Skeletal muscle cell (primary cell): ENCODE measurements at regions not wholly inside any gene's neighbourhood (a gene's known extent, or its start where the extent isn't known, plus 50 kb on each side); places are given as distances from the start of the nearest gene placed in this dataset.
"Not testable (repeated sequence)": the region's sequence is repeated elsewhere in the genome, so short reads cannot be mapped to it uniquely, and the experiment has no call there.

Source experiments
- DNase-seq: peaks from one replicate; pipeline ENCODE4 v3.0.0-alpha.2; 2010; ENCODE audit warnings: low read depth
- H3K4me3 ChIP-seq: 2 replicates; pipeline ENCODE4 v1.5.1; 2011; ENCODE audit warnings: low read depth, mild to moderate bottlenecking, control low read depth, low read length, moderate library complexity

DNA sequence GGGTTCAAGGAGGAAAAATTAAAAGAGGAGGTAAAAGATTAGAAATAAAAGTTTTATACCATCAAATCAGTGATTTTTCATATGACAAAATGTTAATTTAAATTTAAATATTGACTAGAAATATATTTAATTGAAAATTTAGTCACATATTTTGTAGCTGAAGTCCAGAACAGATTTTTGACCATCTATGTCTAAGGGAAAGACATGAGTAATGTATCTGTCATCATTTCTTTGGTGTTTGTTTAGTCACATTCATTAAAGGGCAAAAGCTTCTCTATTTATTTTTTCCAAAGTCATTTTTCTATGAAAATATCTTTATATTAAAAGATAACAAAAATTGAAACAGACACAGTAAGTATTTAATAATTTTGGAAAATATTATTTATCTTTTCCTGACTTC lies 252.0 kb upstream of the ISL1 start:
- H3K4me3 ChIP-seq: no peak overlapping the region
- no peak for DNase-seq

DNA sequence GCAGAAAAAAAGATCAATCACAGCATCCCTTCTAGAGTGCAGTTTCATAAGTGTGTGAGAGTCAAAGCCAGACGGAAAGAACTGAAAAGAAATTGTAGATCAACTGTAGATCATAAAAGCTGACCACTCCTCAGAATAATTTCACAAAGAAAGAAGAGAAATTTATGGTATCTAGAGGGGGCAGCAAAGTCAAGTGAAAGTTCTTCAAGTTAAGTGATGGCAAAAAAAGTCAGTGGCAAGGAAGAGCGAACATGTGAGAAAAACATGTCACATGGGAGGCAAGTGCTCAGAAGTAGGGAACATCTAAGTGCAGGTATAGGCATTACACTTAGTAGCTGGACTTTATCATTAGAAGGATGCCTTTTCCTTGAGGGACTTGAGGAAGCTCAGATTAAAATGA lies 245.1 kb upstream of the ISL1 start:
- no peak for DNase-seq
- no peak overlapping the region for H3K4me3 ChIP-seq

DNA sequence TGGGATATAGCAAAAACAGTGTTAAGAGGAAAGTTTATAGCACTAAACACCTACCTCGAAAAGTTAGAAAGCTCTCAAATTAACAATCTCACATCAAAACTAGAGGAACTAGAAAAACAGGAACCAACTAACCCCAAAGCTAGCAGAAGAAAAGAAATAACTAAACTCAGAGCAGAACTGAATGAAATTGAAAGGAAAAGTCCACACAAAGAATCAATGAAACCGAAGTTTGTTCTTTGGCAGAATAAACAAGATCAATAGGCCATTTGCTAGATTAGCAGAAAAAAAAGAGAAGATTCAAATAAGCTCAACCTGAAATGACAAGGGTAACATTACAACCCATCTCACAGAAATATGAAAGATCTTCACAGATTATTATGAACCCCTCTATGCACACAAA lies 234.8 kb upstream of the ISL1 start:
- H3K4me3 ChIP-seq: no peak overlapping the region
- no peak for DNase-seq

DNA sequence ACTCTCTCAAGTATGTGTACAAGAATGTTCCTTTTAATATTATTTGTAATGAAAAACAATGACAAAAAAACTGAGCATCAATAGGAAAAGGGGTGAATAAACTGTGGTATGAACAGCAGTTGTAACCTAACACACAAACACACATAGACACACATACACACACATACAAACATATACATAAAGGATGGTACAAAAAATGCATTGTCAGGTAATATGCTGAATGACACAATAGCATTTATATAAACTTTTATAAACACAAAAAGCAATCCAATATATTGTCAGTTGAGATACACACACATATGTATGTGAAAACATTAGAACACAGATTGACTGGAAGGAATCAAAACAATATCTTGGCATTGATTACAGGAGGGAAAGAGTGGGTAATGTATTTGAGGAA lies 227.0 kb upstream of the ISL1 start:
- no peak for DNase-seq
- H3K4me3 ChIP-seq: no peak overlapping the region

DNA sequence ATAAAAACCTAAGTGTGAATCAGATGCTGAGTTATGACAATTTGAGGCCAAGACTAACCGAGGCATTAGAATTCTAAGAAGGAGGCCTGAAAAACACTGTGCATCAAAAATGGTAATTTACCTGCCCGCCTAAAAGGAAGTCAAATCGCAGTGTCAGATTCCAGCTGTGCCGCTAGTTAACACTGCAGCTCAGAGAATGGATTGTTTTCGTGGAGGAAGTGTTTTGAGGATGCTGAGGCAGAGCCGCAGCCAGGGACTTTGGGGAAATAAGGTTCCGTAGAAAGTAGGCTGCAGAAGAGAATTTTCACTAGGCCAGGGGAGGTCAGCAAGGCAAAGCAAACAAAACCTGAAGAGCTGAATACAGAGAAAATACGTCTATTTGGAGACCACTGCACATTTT lies 226.4 kb upstream of the ISL1 start:
- DNase-seq: no peak
- no peak overlapping the region for H3K4me3 ChIP-seq

DNA sequence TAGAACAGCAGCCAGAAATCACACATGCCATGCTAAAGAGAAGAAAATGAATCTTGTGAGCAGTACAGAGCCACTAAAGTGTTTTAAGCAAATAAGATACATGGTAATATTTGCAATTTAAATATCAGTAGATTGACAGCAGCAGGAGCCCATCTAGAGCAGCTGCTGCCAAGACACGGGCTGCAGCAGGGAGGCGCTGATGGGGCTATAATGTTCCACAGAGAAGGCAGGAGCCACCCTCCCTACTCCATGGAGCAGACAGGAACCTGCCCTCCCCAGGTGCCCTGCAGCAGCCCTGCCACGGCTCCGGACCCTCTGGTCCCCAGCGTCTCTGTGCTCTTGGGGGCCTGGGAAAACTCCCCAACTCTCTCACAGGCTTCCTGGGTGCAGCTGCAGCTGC lies 224.1 kb upstream of the ISL1 start:
- no peak overlapping the region for H3K4me3 ChIP-seq
- DNase-seq: no peak

DNA sequence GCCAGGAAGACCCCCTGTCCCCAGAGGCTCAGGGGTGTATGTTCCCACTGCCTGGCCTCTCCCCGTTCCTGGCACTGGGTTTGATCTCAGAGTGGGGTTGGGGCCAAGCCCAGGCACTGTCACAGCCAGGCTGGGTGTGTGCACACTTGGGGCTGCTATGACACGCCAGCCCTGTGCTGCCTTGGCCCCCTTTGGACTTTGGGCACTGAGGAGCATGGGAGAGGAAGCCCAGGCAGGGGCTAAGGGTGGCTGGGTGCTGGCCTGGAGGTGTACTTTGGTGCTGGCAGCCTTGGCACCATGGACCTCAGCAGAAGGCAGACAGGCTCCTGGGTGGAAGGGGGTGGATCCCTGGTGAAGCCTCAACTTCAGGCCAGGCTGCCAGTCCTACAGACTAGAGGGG lies 223.6 kb upstream of the ISL1 start:
- no peak overlapping the region for H3K4me3 ChIP-seq
- no peak for DNase-seq

DNA sequence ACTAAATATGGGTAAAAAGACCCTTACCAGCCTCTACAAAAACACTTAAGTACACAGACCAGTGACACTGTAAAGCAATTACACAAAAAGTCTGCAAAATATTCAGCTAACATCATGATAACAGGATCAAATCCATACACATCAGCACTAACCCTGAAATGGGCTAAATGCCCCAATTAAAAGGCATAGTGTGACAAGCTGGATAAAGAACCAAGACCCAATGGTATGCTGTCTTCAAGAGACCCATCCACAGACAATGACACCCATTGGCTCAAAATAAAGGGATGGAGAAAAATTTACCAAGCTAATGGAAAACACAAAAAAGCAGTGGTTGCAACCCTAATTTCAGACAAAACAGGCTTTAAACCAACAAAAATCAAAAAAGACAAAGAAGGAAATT lies 221.0 kb upstream of the ISL1 start:
- no peak overlapping the region for H3K4me3 ChIP-seq
- no peak for DNase-seq

DNA sequence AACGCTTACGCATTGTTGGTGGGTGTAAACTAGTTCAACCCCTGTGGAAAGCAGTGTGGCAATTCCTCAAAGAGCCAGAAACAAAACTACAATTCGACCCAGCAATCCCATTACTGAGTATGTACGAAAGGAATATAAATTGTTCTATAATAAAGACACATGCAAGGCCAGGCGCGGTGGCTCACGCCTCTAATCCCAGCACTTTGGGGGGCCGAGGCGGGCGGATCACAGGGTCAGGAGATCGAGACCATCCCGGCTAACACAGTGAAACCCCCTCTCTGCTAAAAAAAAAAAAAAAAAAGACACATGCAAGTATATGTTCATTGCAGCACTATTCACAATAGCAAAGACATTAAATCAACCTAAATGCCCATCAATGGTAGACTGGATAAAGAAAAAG lies 217.6 kb upstream of the ISL1 start:
- not testable (repeated sequence) for H3K4me3 ChIP-seq, DNase-seq

DNA sequence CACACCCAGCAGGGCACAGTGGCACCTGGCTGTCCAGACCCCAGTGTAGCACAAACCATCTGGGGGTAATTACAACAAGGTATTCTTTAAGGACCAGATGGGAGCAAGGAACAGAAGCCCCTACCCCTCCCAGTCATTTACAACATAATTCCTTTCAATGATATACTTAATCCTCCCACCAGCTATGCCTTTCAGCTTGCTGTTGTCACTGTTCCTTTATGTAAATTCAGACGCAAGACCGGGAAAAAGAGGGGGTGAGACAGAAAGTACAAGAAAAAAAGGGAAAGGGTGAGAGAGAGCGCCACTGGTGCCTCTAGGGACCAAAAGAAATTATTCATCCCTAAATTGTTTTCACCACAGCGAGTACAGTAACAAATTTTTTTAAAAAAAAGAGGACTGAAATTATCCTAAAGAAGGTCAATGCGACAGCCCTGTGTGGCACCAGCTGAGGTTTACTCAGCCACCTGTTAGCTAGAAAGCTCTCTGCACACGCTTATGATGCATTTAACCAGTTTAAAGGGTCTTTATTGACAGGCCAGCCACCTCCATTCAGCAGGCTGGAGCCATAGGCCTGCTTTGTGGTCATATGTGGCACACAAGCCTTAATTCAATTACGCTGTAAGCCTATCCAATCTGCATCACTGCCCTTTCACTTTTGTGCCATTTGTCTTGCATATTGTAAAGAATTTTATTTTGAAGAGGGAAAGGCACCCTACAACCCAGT lies 210.2 kb upstream of the ISL1 start:
- no peak overlapping the region for H3K4me3 ChIP-seq
- DNase-seq: no peak

DNA sequence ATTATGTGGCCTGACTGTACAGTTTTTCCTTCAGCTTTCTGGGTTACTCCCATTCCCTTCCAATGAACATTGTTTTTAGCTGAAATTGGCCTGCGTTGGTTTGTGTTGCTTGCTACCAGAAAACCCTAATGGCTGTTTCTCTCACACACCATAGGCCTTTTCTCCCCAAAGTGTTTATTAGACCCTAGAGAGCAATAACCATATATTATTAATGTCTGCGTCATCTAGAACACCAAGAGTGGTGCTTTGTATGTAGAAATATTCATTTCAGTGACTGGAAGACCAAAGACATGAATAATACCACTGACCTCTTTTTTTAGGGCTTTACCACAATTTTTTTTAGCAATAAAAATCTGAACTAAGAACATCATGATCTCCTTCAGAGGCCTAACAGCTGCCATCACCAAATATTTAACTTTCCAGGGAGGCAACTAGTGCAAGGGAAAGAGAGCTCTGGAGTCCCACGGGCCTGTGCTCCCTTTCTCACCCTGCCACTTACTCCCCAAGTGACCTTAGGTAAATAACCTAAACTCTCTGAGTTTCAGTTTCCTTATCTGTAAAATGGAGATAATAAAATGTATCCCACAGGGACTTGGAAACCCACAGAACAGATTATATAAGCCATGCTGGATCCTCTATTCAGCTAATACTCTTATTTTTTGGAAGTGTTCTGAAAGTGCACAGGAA lies 201.9 kb upstream of the ISL1 start:
- DNase-seq: no peak
- H3K4me3 ChIP-seq: no peak overlapping the region

DNA sequence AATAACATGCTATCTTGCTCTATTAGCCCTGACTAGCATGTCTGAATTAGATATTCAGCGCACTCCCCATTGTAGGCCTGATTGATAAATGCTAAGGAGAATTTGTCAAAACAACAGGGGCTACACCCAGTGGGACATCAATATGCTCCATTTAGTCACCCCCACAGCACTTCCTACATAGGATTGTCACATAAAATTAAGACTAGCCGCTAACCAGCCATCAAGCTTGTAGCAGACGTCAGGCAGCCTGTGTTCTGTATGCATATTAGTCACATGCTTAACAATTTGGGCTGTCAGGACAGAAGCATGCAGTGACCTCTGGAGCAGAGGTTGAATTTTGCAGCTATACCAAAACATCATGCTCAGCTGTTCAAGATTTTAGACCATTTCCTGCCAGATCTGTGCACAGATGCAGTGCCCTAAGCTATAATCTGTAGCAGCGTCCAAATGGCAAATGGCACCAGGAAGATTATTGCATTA lies 197.4 kb upstream of the ISL1 start:
- no peak for DNase-seq

DNA sequence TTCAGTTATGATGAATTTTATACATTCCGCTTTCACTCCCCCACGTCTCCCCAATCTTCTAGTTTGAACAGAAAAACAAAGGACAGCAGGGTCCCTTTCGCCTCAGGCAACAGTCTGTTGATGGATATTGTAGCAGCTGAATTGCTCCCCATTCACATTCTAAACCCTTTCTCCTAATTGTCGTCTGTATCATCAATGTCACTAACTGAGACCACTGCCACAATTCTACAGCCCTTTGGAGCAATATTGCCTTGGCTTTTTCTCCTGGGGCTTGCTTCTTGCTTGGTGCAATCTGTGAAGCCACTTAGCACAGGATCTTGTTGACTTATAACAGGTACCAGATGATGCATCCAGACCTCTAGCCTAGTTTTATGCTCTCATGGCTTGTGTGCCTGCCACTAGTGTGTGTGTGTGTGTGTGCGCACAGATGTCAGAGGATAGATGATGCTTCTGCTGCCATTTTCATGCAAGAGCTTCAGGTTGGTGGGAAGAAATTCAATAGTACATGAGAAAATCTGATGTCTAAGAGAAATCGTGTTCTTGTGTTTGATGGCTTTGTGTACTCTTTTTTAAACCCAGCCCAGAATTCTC lies 195.2 kb upstream of the ISL1 start:
- DNase-seq: no peak
- no peak overlapping the region for H3K4me3 ChIP-seq

More for the DNA sequence above, 197.4 kb upstream of the ISL1 start:
- no peak overlapping the region for H3K4me3 ChIP-seq

DNA sequence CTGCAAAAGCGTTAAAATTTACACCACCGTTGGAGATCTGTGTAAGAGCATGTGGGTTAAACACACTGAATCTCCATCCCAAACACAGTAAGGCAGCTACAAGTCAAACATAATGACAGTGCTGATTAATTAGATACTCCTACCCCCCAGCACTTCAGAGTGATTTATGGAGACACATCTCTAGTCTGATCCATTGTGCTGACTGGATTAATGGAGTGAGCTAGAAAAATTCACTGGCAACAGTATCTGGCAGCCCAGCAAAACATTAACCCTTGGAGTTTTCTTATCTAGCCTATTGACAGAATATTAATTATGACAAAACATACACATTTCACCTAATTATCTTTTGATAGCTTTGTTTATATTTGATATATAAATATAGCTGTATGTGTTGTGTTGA lies 188.6 kb upstream of the ISL1 start:
- H3K4me3 ChIP-seq: no peak overlapping the region
- DNase-seq: no peak

DNA sequence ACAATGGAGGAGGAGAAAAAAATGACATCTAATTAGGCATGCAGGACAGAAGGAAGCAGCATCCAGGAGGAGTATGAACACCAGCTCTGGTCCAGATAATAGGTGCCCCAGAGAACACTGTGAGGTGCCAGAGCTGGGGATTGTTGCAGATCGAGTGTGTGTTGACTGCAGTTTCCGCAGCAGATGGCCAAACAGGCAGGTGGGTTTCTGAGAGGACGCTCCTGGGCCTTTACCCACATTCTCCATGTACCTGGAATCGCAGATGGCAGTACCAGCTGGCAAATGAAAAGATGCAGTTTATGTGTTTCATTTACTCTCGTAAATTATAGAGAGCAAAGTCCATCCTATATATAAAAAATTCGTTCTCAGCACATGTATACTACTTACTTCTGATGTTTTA lies 182.2 kb upstream of the ISL1 start:
- H3K4me3 ChIP-seq: no peak overlapping the region
- DNase-seq: no peak

DNA sequence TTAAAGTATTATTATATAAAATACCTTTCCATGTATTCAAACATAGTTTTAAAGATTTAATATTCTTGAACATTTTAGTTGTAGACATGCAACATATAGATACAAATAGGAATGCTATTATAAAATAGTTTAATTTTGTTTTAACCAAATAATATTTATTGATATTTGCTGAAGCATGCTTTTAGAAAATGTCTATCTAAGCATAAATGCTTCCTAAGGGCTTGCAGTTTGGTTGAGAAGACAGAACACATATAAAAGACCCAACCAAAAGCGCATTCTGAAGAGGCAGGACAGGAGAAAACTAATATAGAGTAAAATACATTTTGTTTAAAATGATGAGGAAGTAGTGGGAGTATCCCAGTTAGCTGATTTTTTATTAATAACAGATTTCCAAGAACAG lies 181.5 kb upstream of the ISL1 start:
- DNase-seq: no peak
- no peak overlapping the region for H3K4me3 ChIP-seq

DNA sequence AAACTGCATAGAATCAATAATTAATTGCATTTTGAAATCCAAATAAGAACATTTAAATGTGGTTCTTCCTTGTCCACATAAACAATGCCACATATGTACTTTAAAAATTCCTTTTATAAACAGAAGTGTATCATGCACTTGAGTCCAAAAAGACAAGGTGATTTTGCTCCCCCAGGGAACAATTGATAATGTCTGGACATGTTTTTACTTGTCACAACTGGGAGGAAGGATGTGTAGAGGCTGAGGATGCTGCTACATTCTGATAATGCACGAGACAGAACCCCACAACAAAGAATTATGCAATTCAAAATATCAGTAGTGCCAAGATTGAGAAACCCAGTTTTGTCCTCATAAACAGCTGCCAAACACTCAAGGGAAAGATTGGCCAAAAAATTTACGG lies 181.1 kb upstream of the ISL1 start:
- H3K4me3 ChIP-seq: no peak overlapping the region
- no peak for DNase-seq

DNA sequence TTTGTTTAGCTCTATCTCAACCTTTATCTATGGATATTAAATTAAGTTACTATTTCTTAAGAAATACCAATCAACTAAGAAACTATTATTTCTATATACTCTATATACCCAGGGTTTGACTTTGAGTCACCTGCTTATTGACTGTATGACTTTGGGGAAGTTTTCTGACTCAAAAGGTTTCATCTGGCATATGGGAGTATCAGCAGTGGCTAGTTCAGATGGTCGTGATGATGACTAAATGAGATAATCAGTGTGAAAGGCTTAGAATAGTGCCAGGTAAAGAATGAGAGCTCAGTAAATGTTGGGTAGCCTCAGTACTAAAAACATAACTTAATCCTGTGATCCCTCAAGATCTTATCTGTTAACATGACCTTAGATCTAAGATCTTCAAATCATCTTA lies 179.7 kb upstream of the ISL1 start:
- no peak for DNase-seq
- H3K4me3 ChIP-seq: no peak overlapping the region

DNA sequence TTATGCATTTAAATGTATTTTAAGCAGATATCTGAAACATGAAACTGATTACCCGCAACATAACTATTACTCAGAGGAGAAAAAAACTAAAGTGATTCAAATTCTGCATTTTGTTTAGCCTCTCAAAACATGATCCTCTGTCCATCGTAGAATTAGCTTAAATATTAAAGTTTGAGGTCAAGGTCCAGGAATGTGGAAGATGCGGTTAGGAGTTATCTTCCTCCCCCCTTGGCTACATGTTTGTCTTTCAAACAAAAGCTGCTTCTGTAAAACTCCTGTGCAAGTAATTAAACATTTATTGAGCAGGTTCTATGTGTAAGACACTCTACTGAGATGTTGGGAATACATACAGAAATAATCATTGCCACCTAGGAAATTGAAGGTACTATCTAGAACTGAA lies 175.0 kb upstream of the ISL1 start:
- H3K4me3 ChIP-seq: no peak overlapping the region
- no peak for DNase-seq

DNA sequence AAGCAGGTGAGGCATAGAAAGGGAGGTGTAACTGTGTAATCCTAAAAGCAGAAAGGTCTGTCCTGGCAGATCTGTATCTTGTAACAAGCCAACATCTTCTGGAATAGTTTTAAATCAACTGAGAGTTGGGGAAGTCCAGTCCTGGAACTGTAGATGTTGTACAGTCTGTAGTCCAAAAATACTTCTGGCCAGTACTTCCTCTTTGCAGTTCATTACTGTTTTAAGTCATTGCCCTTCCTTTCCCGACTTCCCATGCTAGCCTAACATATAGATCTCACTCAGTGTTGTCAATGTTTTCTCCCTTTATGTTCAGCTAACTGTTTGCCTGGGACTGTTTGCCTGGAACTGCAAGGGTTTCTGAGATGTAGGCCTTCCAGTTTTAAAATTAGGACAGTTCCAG lies 168.5 kb upstream of the ISL1 start:
- no peak for DNase-seq
- H3K4me3 ChIP-seq: no peak overlapping the region
